H1 (cell line): ENCODE measurements at regions not wholly inside any gene's neighbourhood (a gene's known extent, or its start where the extent isn't known, plus 50 kb on each side); places are given as distances from the start of the nearest gene placed in this dataset.

Experiments used
- ASH2L ChIP-seq: fragments of 200-600, 300-600 bp; sonication (generic); IDR thresholded peaks from one replicate; pipeline ENCODE4 v1.7.1; 2017; ENCODE audit warnings: low read length
- BCL11A ChIP-seq, 2 experiments: IDR thresholded peaks; one replicate each; pipeline ENCODE4 v1.6.1; 2011; ENCODE audit warnings: low read depth in 2 of 2, low read length in 2 of 2, mild to moderate bottlenecking in 2 of 2
- CBX8 ChIP-seq: fragments of 300-800, 300-1000 bp; sonication (generic); IDR thresholded peaks from 2 replicates; pipeline ENCODE4 v1.7.1; 2016; ENCODE audit warnings: low read depth, low read length, borderline replicate concordance
- CHD1 ChIP-seq: IDR thresholded peaks from 2 replicates; pipeline ENCODE4 v1.6.1; 2012; ENCODE audit warnings: low read depth, low read length, improper control_type of control experiment
- CTCF ChIP-seq, 3 experiments: IDR thresholded peaks; 1 replicate in 2 of 3; 2 replicates in 1 of 3; pipeline versions ENCODE4 v1.5.1 to v1.6.1; 2011; ENCODE audit warnings: low read length in 3 of 3, mild to moderate bottlenecking in 3 of 3, inconsistent platforms in 2 of 3, low read depth in 1 of 3, moderate library complexity in 1 of 3; ENCODE audit not compliant: insufficient read depth in 1 of 3; ENCODE audit errors: control extremely low read depth in 1 of 3
- FOSL1 ChIP-seq: IDR thresholded peaks from 2 replicates; pipeline ENCODE4 v1.6.1; 2011; ENCODE audit warnings: mild to moderate bottlenecking, low read depth, low read length, moderate library complexity; ENCODE audit not compliant: insufficient read depth
- HDAC6 ChIP-seq: IDR thresholded peaks from one replicate; pipeline ENCODE4 v1.7.1; 2012; ENCODE audit warnings: low read depth, mild to moderate bottlenecking, inconsistent platforms, low read length, moderate library complexity
- JUND ChIP-seq: IDR thresholded peaks from 2 replicates; pipeline ENCODE4 v1.6.1; 2011; ENCODE audit warnings: mild to moderate bottlenecking, improper control_type of control experiment, low read length
- KDM4A ChIP-seq: IDR thresholded peaks from one replicate; pipeline ENCODE4 v1.7.1; 2012; ENCODE audit warnings: low read depth, mild to moderate bottlenecking, moderate library complexity, low read length, inconsistent platforms; ENCODE audit not compliant: severe bottlenecking
- SIN3A ChIP-seq, 2 experiments: IDR thresholded peaks in 1 of 2; conservative IDR thresholded peaks in 1 of 2; 2 replicates each; pipeline ENCODE4 v1.6.1; 2011 to 2012; ENCODE audit warnings: low read length in 2 of 2, improper control_type of control experiment in 1 of 2, low read depth in 1 of 2, mild to moderate bottlenecking in 1 of 2

- TF ChIP-seq CTCF (IDR thresholded peaks at IDR 0.05; ENCODE audit: control extremely low read depth in 1 of 3, insufficient read depth in 1 of 3, low read depth in 1 of 3, low read length in 3 of 3), result no peak
- TF ChIP-seq CHD1, result no peak
- TF ChIP-seq FOSL1, result no peak
- TF ChIP-seq CBX8, result no peak
- no peak for TF ChIP-seq SIN3A (conservative IDR thresholded peaks at IDR 0.05 in 1 of 2, IDR thresholded peaks at IDR 0.05 in 1 of 2; ENCODE audit: low read depth in 1 of 2, low read length in 2 of 2)
- TF ChIP-seq ASH2L, result no peak
- TF ChIP-seq HDAC6, result no peak
- TF ChIP-seq BCL11A (IDR thresholded peaks at IDR 0.05; ENCODE audit: low read depth in 2 of 2, low read length in 2 of 2), result no peak
- TF ChIP-seq JUND, result no peak
- no peak for TF ChIP-seq KDM4A
Measured at GRCh38 chr5:147170603-147171002, 64.2 kb upstream of the STK32A start.
